Fibroblast of pulmonary artery (primary cell): ENCODE measurements at regions not wholly inside any gene's neighbourhood (a gene's known extent, or its start where the extent isn't known, plus 50 kb on each side); places are given as distances from the start of the nearest gene placed in this dataset.

Experiments used
- DNase-seq: peaks from one replicate; pipeline ENCODE4 v3.0.0-alpha.2; 2010; ENCODE audit warnings: low read depth
- H3K4me3 ChIP-seq: replicated peaks from 2 replicates; pipeline ENCODE4 v1.5.1; 2011; ENCODE audit warnings: low read depth, mild to moderate bottlenecking, control low read depth, low read length, moderate library complexity
- CTCF ChIP-seq: IDR thresholded peaks from 2 replicates; pipeline ENCODE4 v1.5.1; 2011; ENCODE audit warnings: mild to moderate bottlenecking, control low read depth, low read length, inconsistent platforms; ENCODE audit errors: missing control alignments

GRCh38 chr7:22563621-22564241, 63.7 kb upstream of the STEAP1B start:
- no peak for DNase-seq
- no peak for TF ChIP-seq CTCF
- peak overlapping the region; percentile 21 for H3K4me3 ChIP-seq

- no peak for DNase-seq
- H3K4me3 ChIP-seq: no peak overlapping the region
- no peak for TF ChIP-seq CTCF
These were observed 63.1 kb upstream of the STEAP1B start for GRCh38 chr7:22563032-22563501.

- TF ChIP-seq CTCF: no peak
- DNase-seq: peak; percentile 50
- H3K4me3 ChIP-seq: no peak overlapping the region
These were observed 62.1 kb upstream of the STEAP1B start for GRCh38 chr7:22561895-22562593.

- peak; percentile 99 for DNase-seq
- no peak for TF ChIP-seq CTCF
- no peak overlapping the region for H3K4me3 ChIP-seq
These were observed 61.4 kb upstream of the STEAP1B start for GRCh38 chr7:22561321-22561811.

- TF ChIP-seq CTCF: peak; percentile 96
- peak; percentile 92 for DNase-seq
- no peak overlapping the region for H3K4me3 ChIP-seq
These were observed 60.0 kb upstream of the STEAP1B start for GRCh38 chr7:22559829-22560489.

- H3K4me3 ChIP-seq: no peak overlapping the region
- DNase-seq: no peak
- TF ChIP-seq CTCF: no peak
These were observed 57.2 kb upstream of the STEAP1B start for GRCh38 chr7:22557167-22557566.
